HCT116 (cell line): ENCODE measurements at regions not wholly inside any gene's neighbourhood (a gene's known extent, or its start where the extent isn't known, plus 50 kb on each side); places are given as distances from the start of the nearest gene placed in this dataset.

ENCODE experiments used
- ATAC-seq: fragments of 200-7000 bp; cut with Tn5 transposase; 2 replicates; pipeline ENCODE4 v1.9.1; 2020; ENCODE audit warnings: mild to moderate bottlenecking, moderate library complexity
- BruUV-seq: library from RNA; stranded (reverse); fragments of 400-500 nt; replicated peaks from 2 replicates; lab custom pipeline; 2021; lab: Mats Ljungman, UMichigan
- CTCF ChIA-PET: fragments of 300-600 bp; sonication (Branson Sonifier 250); formaldehyde crosslinking; loops from one replicate; lab custom pipeline; 2021; ENCODE audit warnings: antibody characterized with exemption; lab: Charles Lee
- POLR2A ChIA-PET: fragments of 300-600, 350-600 bp; sonication (Branson Sonifier 250); formaldehyde crosslinking; loops from one replicate; lab custom pipeline; 2021; ENCODE audit warnings: antibody characterized with exemption; lab: Charles Lee
- RAD21 ChIA-PET, 2 experiments: fragments of 300-600 bp; sonication (Branson Sonifier 250); formaldehyde crosslinking; loops; one replicate each; lab custom pipeline; 2023; ENCODE audit warnings: low total read pairs in 2 of 2; ENCODE audit not compliant: uncharacterized antibody in 2 of 2, unreplicated experiment in 2 of 2, low non-redundant PET in 1 of 2; lab: Charles Lee
- DNase-seq: peaks from one replicate; pipeline ENCODE4 v3.0.0-alpha.2; 2010; ENCODE audit warnings: low read depth, low spot score
- H2AFZ ChIP-seq: fragments of 200-600 bp; shearing (Covaris generic), sonication (generic); 2 replicates; pipeline ENCODE4 v1.6.1; 2017; ENCODE audit warnings: low read depth, mixed run types, mixed read lengths, antibody characterized with exemption, low read length; ENCODE audit not compliant: poor library complexity, severe bottlenecking
- H3K27ac ChIP-seq: 2 replicates; pipeline ENCODE4 v1.5.1; 2012; ENCODE audit warnings: low read depth, low read length
- H3K27me3 ChIP-seq: fragments of 200-600 bp; sonication (generic); 2 replicates; pipeline ENCODE4 v1.6.1; 2016; ENCODE audit warnings: mixed run types, low read length, mixed read lengths; ENCODE audit not compliant: insufficient read depth
- H3K36me3 ChIP-seq, 2 experiments: fragments of 200-500 bp in 1 of 2; fragments of 200-600 bp in 1 of 2; sonication (Bioruptor generic) in 1 of 2; sonication (generic) in 1 of 2; 2 replicates each; pipeline versions ENCODE4 v1.5.1 to v1.6.1; 2014 to 2016; ENCODE audit warnings: low read length in 2 of 2, inconsistent platforms in 1 of 2, mixed read lengths in 1 of 2, mixed run types in 1 of 2; ENCODE audit not compliant: insufficient read depth in 2 of 2, control insufficient read depth in 1 of 2
- H3K4me1 ChIP-seq, 2 experiments: fragments of 200-600 bp in 1 of 2; sonication (generic) in 1 of 2; 2 replicates each; pipeline versions ENCODE4 v1.5.1 to v1.6.1; 2012 to 2017; ENCODE audit warnings: low read length in 2 of 2, inconsistent platforms in 1 of 2, mild to moderate bottlenecking in 1 of 2, mixed read lengths in 1 of 2, mixed run types in 1 of 2, moderate library complexity in 1 of 2; ENCODE audit not compliant: insufficient read depth in 2 of 2, control insufficient read depth in 1 of 2
- H3K4me2 ChIP-seq: fragments of 200-600 bp; sonication (generic); 2 replicates; pipeline ENCODE4 v1.6.1; 2017; ENCODE audit warnings: mixed run types, low read length, mixed read lengths
- H3K4me3 ChIP-seq, 2 experiments: fragments of 200-600 bp in 1 of 2; sonication (generic) in 1 of 2; replicated peaks in 1 of 2; 2 replicates each; pipeline ENCODE4 v1.5.1; 2011 to 2016; ENCODE audit warnings: low read length in 2 of 2, control low read depth in 1 of 2, low read depth in 1 of 2, mild to moderate bottlenecking in 1 of 2, mixed read lengths in 1 of 2, mixed run types in 1 of 2
- H3K79me2 ChIP-seq: fragments of 200-600 bp; sonication (generic); 2 replicates; pipeline ENCODE4 v1.6.1; 2017; ENCODE audit warnings: mild to moderate bottlenecking, mixed run types, low read length, moderate library complexity, mixed read lengths; ENCODE audit not compliant: insufficient read depth
- H3K9ac ChIP-seq: fragments of 200-600 bp; sonication (generic); 2 replicates; pipeline ENCODE4 v1.6.1; 2016; ENCODE audit warnings: low read length, mixed read lengths
- H3K9me2 ChIP-seq: fragments of 200-600 bp; sonication (generic), shearing (Covaris generic); 2 replicates; pipeline ENCODE4 v1.6.1; 2017; ENCODE audit warnings: mixed run types, mild to moderate bottlenecking, moderate library complexity; ENCODE audit not compliant: insufficient read depth
- H3K9me3 ChIP-seq, 2 experiments: fragments of 200-500 bp in 1 of 2; fragments of 200-600 bp in 1 of 2; sonication (Bioruptor generic) in 1 of 2; sonication (generic) in 1 of 2; 2 replicates each; pipeline ENCODE4 v1.6.1; 2014 to 2017; ENCODE audit warnings: low read length in 2 of 2, mixed read lengths in 2 of 2, inconsistent platforms in 1 of 2, low read depth in 1 of 2, mild to moderate bottlenecking in 1 of 2, mixed run types in 1 of 2, moderate library complexity in 1 of 2; ENCODE audit not compliant: control insufficient read depth in 1 of 2, insufficient read depth in 1 of 2
- H4K20me1 ChIP-seq: fragments of 200-600 bp; sonication (generic), shearing (Covaris generic); 2 replicates; pipeline ENCODE4 v1.6.1; 2017; ENCODE audit warnings: mixed run types, mild to moderate bottlenecking, moderate library complexity; ENCODE audit not compliant: insufficient read depth
- CEBPB ChIP-seq: IDR thresholded peaks from 2 replicates; pipeline ENCODE4 v1.6.1; 2012; ENCODE audit warnings: low read depth
- JUND ChIP-seq: IDR thresholded peaks from 2 replicates; pipeline ENCODE4 v1.6.1; 2012
- MAX ChIP-seq: IDR thresholded peaks from 2 replicates; pipeline ENCODE4 v1.6.1; 2012
- POLR2A ChIP-seq: IDR thresholded peaks from 2 replicates; pipeline ENCODE4 v1.7.0; 2011; ENCODE audit warnings: borderline replicate concordance; ENCODE audit not compliant: insufficient read depth, insufficient read length; ENCODE audit errors: extremely low read depth
- RAD21 ChIP-seq: IDR thresholded peaks from 2 replicates; pipeline ENCODE4 v1.6.1; 2012; ENCODE audit warnings: low read depth, mild to moderate bottlenecking
- SP1 ChIP-seq: IDR thresholded peaks from 2 replicates; pipeline ENCODE4 v1.6.1; 2012; ENCODE audit warnings: low read depth
- YY1 ChIP-seq: IDR thresholded peaks from 2 replicates; pipeline ENCODE4 v1.6.1; 2011; ENCODE audit warnings: low read length, low read depth, moderate library complexity, mild to moderate bottlenecking; ENCODE audit not compliant: insufficient replicate concordance; ENCODE audit errors: extremely low read depth
- ZBTB33 ChIP-seq: IDR thresholded peaks from 2 replicates; pipeline ENCODE4 v1.6.1; 2011; ENCODE audit warnings: mild to moderate bottlenecking, low read length, moderate library complexity; ENCODE audit not compliant: insufficient replicate concordance; ENCODE audit errors: extremely low read depth
- ZNF274 ChIP-seq: fragments of 200-500 bp; sonication (Bioruptor generic); IDR thresholded peaks from 2 replicates; pipeline ENCODE4 v1.6.1; 2014; ENCODE audit warnings: mild to moderate bottlenecking, low read depth, low read length, inconsistent platforms
- intact Hi-C: fragments of 100-400 bp; cut with micrococcal nuclease; formaldehyde crosslinking; loops from 2 replicates; pipeline ENCODE4 v1.10.0; 2022

GRCh38 chr1:22398656-22399420 lies 52.8 kb upstream of the ZBTB40 start:
- Histone ChIP-seq H3K4me1 (no peaks in the 10 kb centered on the region), H3K4me3 (no peak overlapping the region), H3K27ac (no peak overlapping the region), H3K9me2 (no peaks in the 10 kb centered on the region), H3K9me3 (no peaks in the 10 kb centered on the region), H3K36me3 (no peaks in the 10 kb centered on the region), H3K9ac (no peak overlapping the region), H3K4me2 (no peak overlapping the region), H2AFZ (no peak overlapping the region), H3K27me3 (peaks cover 15% of the 10 kb centered on the region; the same call in 1 of the 2 replicates), H3K79me2 (no peaks in the 10 kb centered on the region), H4K20me1 (no peaks in the 10 kb centered on the region)
- ATAC-seq (no peak), DNase-seq (no peak)
- no TSS peak for BruUV-seq
- intact Hi-C loops = no loop called here
- RAD21 ChIA-PET = no interaction called here
- POLR2A ChIA-PET = no interaction called here
- no peak for TF ChIP-seq CEBPB
- no peak for TF ChIP-seq POLR2A
- no peak for TF ChIP-seq MAX
- TF ChIP-seq JUND = no peak
- no peak for TF ChIP-seq ZBTB33
- no peak for TF ChIP-seq RAD21
- TF ChIP-seq SP1 = no peak
- no peak for TF ChIP-seq ZNF274
- no peak for TF ChIP-seq YY1
- CTCF ChIA-PET = no interaction called here
